DMS53 (cell line): ENCODE measurements at regions not wholly inside any gene's neighbourhood (a gene's known extent, or its start where the extent isn't known, plus 50 kb on each side); places are given as distances from the start of the nearest gene placed in this dataset.
"Not testable (repeated sequence)": the region's sequence is repeated elsewhere in the genome, so short reads cannot be mapped to it uniquely, and the experiment has no call there.

Source experiments
- DNase-seq: peaks from one replicate; lab custom pipeline; 2025; lab: John Stamatoyannopoulos, UW

- DNase-seq, result peak; percentile 19
These were observed 124.4 kb upstream of the RNF32 start for GRCh38 chr7:156515911-156516790.

- DNase-seq, result no peak
These were observed 125.7 kb upstream of the RNF32 start for GRCh38 chr7:156514851-156515250.

- no peak for DNase-seq
These were observed 129.1 kb upstream of the RNF32 start for GRCh38 chr7:156511426-156511825.

- DNase-seq, result no peak
These were observed 129.6 kb upstream of the RNF32 start for GRCh38 chr7:156510966-156511365.

- no peak for DNase-seq
These were observed 131.4 kb upstream of the RNF32 start for GRCh38 chr7:156509216-156509615.

- DNase-seq, result no peak
These were observed 134.7 kb upstream of the RNF32 start for GRCh38 chr7:156505876-156506275.

- no peak for DNase-seq
These were observed 135.7 kb upstream of the RNF32 start for GRCh38 chr7:156504687-156505545.

- no peak for DNase-seq
These were observed 136.6 kb upstream of the RNF32 start for GRCh38 chr7:156504006-156504405.

- no peak for DNase-seq
These were observed 137.4 kb upstream of the RNF32 start for GRCh38 chr7:156503196-156503595.

- DNase-seq, result not testable (repeated sequence)
These were observed 138.8 kb upstream of the RNF32 start for GRCh38 chr7:156501815-156502214.

GRCh38 chr7:156499247-156499881 is 141.2 kb upstream of the RNF32 start:
- no peak for DNase-seq

GRCh38 chr7:156497776-156498509 is 142.6 kb upstream of the RNF32 start:
- no peak for DNase-seq

GRCh38 chr7:156496865-156497264 is 143.7 kb upstream of the RNF32 start:
- DNase-seq, result no peak

- no peak for DNase-seq
These were observed 144.2 kb upstream of the RNF32 start for GRCh38 chr7:156496363-156496769.

GRCh38 chr7:156494960-156495359 is 145.6 kb upstream of the RNF32 start:
- no peak for DNase-seq

GRCh38 chr7:156493942-156494341 is 146.6 kb upstream of the RNF32 start:
- DNase-seq, result no peak

- DNase-seq, result no peak
These were observed 148.4 kb upstream of the RNF32 start for GRCh38 chr7:156492170-156492569.

GRCh38 chr7:156491435-156491834 is 149.1 kb upstream of the RNF32 start:
- no peak for DNase-seq

GRCh38 chr7:156490021-156490800 is 150.4 kb upstream of the RNF32 start:
- no peak for DNase-seq

GRCh38 chr7:156487811-156488533 is 152.6 kb upstream of the RNF32 start:
- DNase-seq, result no peak
